ENCODE measurements at regions not wholly inside any gene's neighbourhood (a gene's known extent, or its start where the extent isn't known, plus 50 kb on each side); places are given as distances from the start of the nearest gene placed in this dataset.

DNA sequence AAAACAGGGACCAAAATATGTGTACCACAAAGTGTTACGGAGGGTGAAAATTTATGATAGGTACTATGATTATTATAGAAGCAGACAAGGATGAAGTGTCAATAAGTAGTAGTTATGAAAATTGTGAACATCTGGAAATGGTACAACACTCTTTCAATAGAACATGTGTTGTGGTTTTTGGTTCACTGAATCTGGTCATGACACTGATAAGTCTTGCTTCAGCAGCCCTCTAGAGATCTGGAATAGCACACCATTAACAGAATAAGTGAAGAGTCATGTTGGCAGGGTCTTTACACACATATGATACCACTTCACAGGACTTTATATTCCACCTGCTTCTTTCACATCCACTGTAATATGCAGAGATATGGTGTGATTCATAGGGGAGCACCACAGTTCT, 985.2 kb upstream of the SEMA6D start:
- TF ChIP-seq RUNX3 (IDR thresholded peaks at IDR 0.05; ENCODE audit: low read length): peak; percentile 58
- no peak for TF ChIP-seq BHLHE40 (IDR thresholded peaks at IDR 0.05; ENCODE audit: borderline replicate concordance in 1 of 2, low read depth in 2 of 2, low read length in 1 of 2)
- whole genome bisulfite sequencing (ENCODE audit: insufficient coverage, insufficient replicate concordance, low lambda C conversion rate, missing lambda C conversion rate): 3% methylated on average over 1 of the region's 1 CpG
- H3K27me3 ChIP-seq (replicated peaks in 1 of 2; ENCODE audit: control insufficient read depth in 2 of 2, insufficient read depth in 2 of 2, low read length in 1 of 2): no peaks in the 10 kb centered on the region
- FAIRE-seq (no peak), ATAC-seq (peak; percentile 49), DNase-seq (ENCODE audit: low read depth, low spot score) (no peak)
- H3K36me3 ChIP-seq (ENCODE audit: control insufficient read depth in 2 of 2, insufficient read depth in 2 of 2, low read length in 1 of 2): no peaks in the 10 kb centered on the region
- no peak overlapping the region for H2AFZ ChIP-seq (ENCODE audit: control insufficient read depth, low read depth, low read length)
- no peaks in the 10 kb centered on the region for H3K79me2 ChIP-seq (ENCODE audit: control insufficient read depth, insufficient read depth, low read length)
- ChIA-PET SMC1A (ENCODE audit: uncharacterized antibody, unreplicated experiment) (interaction anchor here (1.1 to 4.2 kb wide), 3 partner anchors 19 to 62 kb away, joined by 4 to 23 read pairs (median 5); no protein-coding TSS in a partner anchor), CTCF (interaction anchor here (1.7 kb wide), 1 partner anchor 10 kb away, joined by 4 read pairs; no protein-coding TSS in a partner anchor), RAD21 (ENCODE audit: unreplicated experiment) (no interaction called here), POLR2A (no interaction called here)
- intact Hi-C loops (cut with micrococcal nuclease; ENCODE audit: unreplicated experiment): no loop called here
- no peak overlapping the region for H3K27ac ChIP-seq (ENCODE audit: control insufficient read depth, insufficient read depth)
- no peaks in the 10 kb centered on the region for H4K20me1 ChIP-seq (ENCODE audit: control insufficient read depth, insufficient read depth)
- no peaks in the 10 kb centered on the region; the same call in 2 of the 3 replicates for H3K9me3 ChIP-seq (replicated peaks; ENCODE audit: control insufficient read depth, insufficient read depth, low read length)
- no TSS peak for BruUV-seq (replicated peaks)
- no peak overlapping the region for H3K9ac ChIP-seq (ENCODE audit: control insufficient read depth, insufficient read depth, low read length)
- H3K4me1 ChIP-seq (ENCODE audit: control insufficient read depth, insufficient read depth, low read length): no peaks in the 10 kb centered on the region
- no peak overlapping the region for H3K4me2 ChIP-seq (ENCODE audit: control insufficient read depth, insufficient read depth)
- no peak overlapping the region for H3K4me3 ChIP-seq
- in situ Hi-C loops (cut with MboI): no loop called here

DNA sequence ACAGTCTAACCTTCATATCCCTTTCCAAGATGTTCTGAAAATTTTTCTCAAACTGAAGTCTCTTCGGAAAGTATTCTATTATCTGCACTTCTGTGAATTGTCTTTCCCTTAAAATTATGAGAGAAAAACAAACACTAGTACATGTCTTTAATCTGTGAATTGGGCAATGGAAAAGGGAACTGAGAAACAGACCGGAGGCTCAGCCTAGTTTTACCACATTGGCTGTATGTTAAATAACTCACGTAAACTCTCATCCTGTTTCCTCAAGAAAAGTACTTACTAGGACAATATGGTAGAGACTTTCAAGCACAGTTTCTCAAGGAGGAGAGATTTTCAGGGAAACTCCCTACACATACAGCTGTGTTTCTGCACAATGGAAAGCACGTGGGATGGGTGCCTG, 982.2 kb upstream of the SEMA6D start:
- Histone ChIP-seq H3K4me3 (no peak overlapping the region), H3K4me1 (ENCODE audit: control insufficient read depth, insufficient read depth, low read length) (no peaks in the 10 kb centered on the region), H3K36me3 (ENCODE audit: control insufficient read depth in 2 of 2, insufficient read depth in 2 of 2, low read length in 1 of 2) (no peaks in the 10 kb centered on the region), H3K79me2 (ENCODE audit: control insufficient read depth, insufficient read depth, low read length) (no peaks in the 10 kb centered on the region), H4K20me1 (ENCODE audit: control insufficient read depth, insufficient read depth) (no peaks in the 10 kb centered on the region), H3K27me3 (replicated peaks in 1 of 2; ENCODE audit: control insufficient read depth in 2 of 2, insufficient read depth in 2 of 2, low read length in 1 of 2) (no peaks in the 10 kb centered on the region), H3K9me3 (replicated peaks; ENCODE audit: control insufficient read depth, insufficient read depth, low read length) (no peaks in the 10 kb centered on the region; the same call in 2 of the 3 replicates), H3K4me2 (ENCODE audit: control insufficient read depth, insufficient read depth) (no peak overlapping the region), H3K9ac (ENCODE audit: control insufficient read depth, insufficient read depth, low read length) (no peak overlapping the region), H3K27ac (ENCODE audit: control insufficient read depth, insufficient read depth) (no peak overlapping the region), H2AFZ (ENCODE audit: control insufficient read depth, low read depth, low read length) (no peak overlapping the region)
- FAIRE-seq (no peak), ATAC-seq (peak; percentile 79), DNase-seq (ENCODE audit: low read depth, low spot score) (peak; percentile 13)
- no TSS peak for BruUV-seq (replicated peaks)
- ChIA-PET POLR2A (no interaction called here), SMC1A (ENCODE audit: uncharacterized antibody, unreplicated experiment) (interaction anchor here (4.2 kb wide), 1 partner anchor 31 kb away, joined by 23 read pairs; no protein-coding TSS in a partner anchor), CTCF (no interaction called here), RAD21 (ENCODE audit: unreplicated experiment) (interaction anchor here (0.6 kb wide), 1 partner anchor 433 kb away, joined by 3 read pairs; no protein-coding TSS in a partner anchor)
- 11% methylated on average over 4 of the region's 4 CpGs for WGBS (ENCODE audit: insufficient coverage, insufficient replicate concordance, low lambda C conversion rate, missing lambda C conversion rate)
- intact Hi-C loops (cut with micrococcal nuclease; ENCODE audit: unreplicated experiment) (no loop called here), in situ Hi-C loops (cut with MboI) (no loop called here)
- TF ChIP-seq, protein P1, sequence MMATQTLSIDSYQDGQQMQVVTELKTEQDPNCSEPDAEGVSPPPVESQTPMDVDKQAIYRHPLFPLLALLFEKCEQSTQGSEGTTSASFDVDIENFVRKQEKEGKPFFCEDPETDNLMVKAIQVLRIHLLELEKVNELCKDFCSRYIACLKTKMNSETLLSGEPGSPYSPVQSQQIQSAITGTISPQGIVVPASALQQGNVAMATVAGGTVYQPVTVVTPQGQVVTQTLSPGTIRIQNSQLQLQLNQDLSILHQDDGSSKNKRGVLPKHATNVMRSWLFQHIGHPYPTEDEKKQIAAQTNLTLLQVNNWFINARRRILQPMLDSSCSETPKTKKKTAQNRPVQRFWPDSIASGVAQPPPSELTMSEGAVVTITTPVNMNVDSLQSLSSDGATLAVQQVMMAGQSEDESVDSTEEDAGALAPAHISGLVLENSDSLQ (IDR thresholded peaks at IDR 0.05): no peak
- TF ChIP-seq SPI1 (IDR thresholded peaks at IDR 0.05; ENCODE audit: borderline replicate concordance, insufficient read depth, low read depth, low read length) (peak; percentile 85), FOXM1 (IDR thresholded peaks at IDR 0.05; ENCODE audit: low read depth, low read length) (0 out of 2 replicates have a peak, but pooled peaks have one; percentile 23), IKZF1 (conservative IDR thresholded peaks at IDR 0.05) (peak; percentile 43; the same call in 1 of the 2 replicates), IRF4 (IDR thresholded peaks at IDR 0.05; ENCODE audit: low read depth, low read length) (peak; percentile 32; the same call in 1 of the 2 replicates), RUNX3 (IDR thresholded peaks at IDR 0.05; ENCODE audit: low read length) (peak; percentile 46; the same call in 1 of the 2 replicates), EED (IDR thresholded peaks at IDR 0.05; ENCODE audit: low read depth) (peak; percentile 35; the same call in 1 of the 2 replicates), YY1 (IDR thresholded peaks at IDR 0.05; ENCODE audit: low read depth, low read length) (no peak)
- TF ChIP-seq, protein P2, sequence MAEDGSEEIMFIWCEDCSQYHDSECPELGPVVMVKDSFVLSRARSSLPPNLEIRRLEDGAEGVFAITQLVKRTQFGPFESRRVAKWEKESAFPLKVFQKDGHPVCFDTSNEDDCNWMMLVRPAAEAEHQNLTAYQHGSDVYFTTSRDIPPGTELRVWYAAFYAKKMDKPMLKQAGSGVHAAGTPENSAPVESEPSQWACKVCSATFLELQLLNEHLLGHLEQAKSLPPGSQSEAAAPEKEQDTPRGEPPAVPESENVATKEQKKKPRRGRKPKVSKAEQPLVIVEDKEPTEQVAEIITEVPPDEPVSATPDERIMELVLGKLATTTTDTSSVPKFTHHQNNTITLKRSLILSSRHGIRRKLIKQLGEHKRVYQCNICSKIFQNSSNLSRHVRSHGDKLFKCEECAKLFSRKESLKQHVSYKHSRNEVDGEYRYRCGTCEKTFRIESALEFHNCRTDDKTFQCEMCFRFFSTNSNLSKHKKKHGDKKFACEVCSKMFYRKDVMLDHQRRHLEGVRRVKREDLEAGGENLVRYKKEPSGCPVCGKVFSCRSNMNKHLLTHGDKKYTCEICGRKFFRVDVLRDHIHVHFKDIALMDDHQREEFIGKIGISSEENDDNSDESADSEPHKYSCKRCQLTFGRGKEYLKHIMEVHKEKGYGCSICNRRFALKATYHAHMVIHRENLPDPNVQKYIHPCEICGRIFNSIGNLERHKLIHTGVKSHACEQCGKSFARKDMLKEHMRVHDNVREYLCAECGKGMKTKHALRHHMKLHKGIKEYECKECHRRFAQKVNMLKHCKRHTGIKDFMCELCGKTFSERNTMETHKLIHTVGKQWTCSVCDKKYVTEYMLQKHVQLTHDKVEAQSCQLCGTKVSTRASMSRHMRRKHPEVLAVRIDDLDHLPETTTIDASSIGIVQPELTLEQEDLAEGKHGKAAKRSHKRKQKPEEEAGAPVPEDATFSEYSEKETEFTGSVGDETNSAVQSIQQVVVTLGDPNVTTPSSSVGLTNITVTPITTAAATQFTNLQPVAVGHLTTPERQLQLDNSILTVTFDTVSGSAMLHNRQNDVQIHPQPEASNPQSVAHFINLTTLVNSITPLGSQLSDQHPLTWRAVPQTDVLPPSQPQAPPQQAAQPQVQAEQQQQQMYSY (CRISPR knock-in tag; IDR thresholded peaks at IDR 0.05): no peak

All from GM12878 (cell line).